M059J (cell line): ENCODE measurements at regions not wholly inside any gene's neighbourhood (a gene's known extent, or its start where the extent isn't known, plus 50 kb on each side); places are given as distances from the start of the nearest gene placed in this dataset.
"Not testable (repeated sequence)": the region's sequence is repeated elsewhere in the genome, so short reads cannot be mapped to it uniquely, and the experiment has no call there.

ENCODE experiments used
- DNase-seq: peaks from one replicate; pipeline ENCODE4 v3.0.0-alpha.2; 2012; ENCODE audit warnings: low read depth

GRCh38 chr10:124324451-124324850 is 94.3 kb downstream of the OAT start:
- DNase-seq = no peak

- no peak for DNase-seq
These were observed 94.9 kb downstream of the OAT start for GRCh38 chr10:124323806-124324205.

- peak; percentile 28 for DNase-seq
These were observed 95.5 kb downstream of the OAT start for GRCh38 chr10:124323111-124323725.

- no peak for DNase-seq
These were observed 96.3 kb downstream of the OAT start for GRCh38 chr10:124322191-124322980.

- no peak for DNase-seq
These were observed 97.2 kb downstream of the OAT start for GRCh38 chr10:124321433-124322089.

GRCh38 chr10:124320778-124321432 is 97.8 kb downstream of the OAT start:
- no peak for DNase-seq

- DNase-seq = peak; percentile 64
These were observed 98.8 kb downstream of the OAT start for GRCh38 chr10:124319926-124320391.

GRCh38 chr10:124319520-124319919 is 99.2 kb downstream of the OAT start:
- not testable (repeated sequence) for DNase-seq

- no peak for DNase-seq
These were observed 99.9 kb downstream of the OAT start for GRCh38 chr10:124318811-124319210.

GRCh38 chr10:124318076-124318475 is 100.6 kb downstream of the OAT start:
- DNase-seq = no peak

- DNase-seq = no peak
These were observed 102.4 kb downstream of the OAT start for GRCh38 chr10:124316326-124316725.

- no peak for DNase-seq
These were observed 103.0 kb downstream of the OAT start for GRCh38 chr10:124315591-124316270.

GRCh38 chr10:124313374-124313773 is 105.3 kb downstream of the OAT start:
- no peak for DNase-seq

- no peak for DNase-seq
These were observed 109.9 kb downstream of the OAT start for GRCh38 chr10:124308811-124309210.

GRCh38 chr10:124308056-124308645 is 110.6 kb downstream of the OAT start:
- DNase-seq = no peak

- no peak for DNase-seq
These were observed 111.1 kb downstream of the OAT start for GRCh38 chr10:124307591-124307990.

- DNase-seq = peak; percentile 20
These were observed 111.8 kb downstream of the OAT start for GRCh38 chr10:124306922-124307371.

GRCh38 chr10:124306520-124306919 is 112.2 kb downstream of the OAT start:
- no peak for DNase-seq

- DNase-seq = no peak
These were observed 112.7 kb downstream of the OAT start for GRCh38 chr10:124305984-124306383.

GRCh38 chr10:124305131-124305530 is 113.6 kb downstream of the OAT start:
- DNase-seq = no peak
